GM12874 (cell line): ENCODE measurements at regions not wholly inside any gene's neighbourhood (a gene's known extent, or its start where the extent isn't known, plus 50 kb on each side); places are given as distances from the start of the nearest gene placed in this dataset.

Experiments used
- CTCF ChIP-seq: IDR thresholded peaks from 2 replicates; pipeline ENCODE4 v1.5.1; 2011; ENCODE audit warnings: low read depth, mild to moderate bottlenecking, control low read depth, low read length, moderate library complexity; ENCODE audit not compliant: insufficient read depth

- TF ChIP-seq CTCF: no peak
These were observed 288.1 kb downstream of the GADD45G start for GRCh38 chr9:89892920-89893319.

GRCh38 chr9:89893886-89894285 is 289.1 kb downstream of the GADD45G start:
- TF ChIP-seq CTCF: no peak

- TF ChIP-seq CTCF: no peak
These were observed 292.1 kb downstream of the GADD45G start for GRCh38 chr9:89896806-89897340.

GRCh38 chr9:89899573-89899972 is 294.8 kb downstream of the GADD45G start:
- no peak for TF ChIP-seq CTCF

GRCh38 chr9:89901920-89902319 is 297.1 kb downstream of the GADD45G start:
- no peak for TF ChIP-seq CTCF

- no peak for TF ChIP-seq CTCF
These were observed 297.8 kb downstream of the GADD45G start for GRCh38 chr9:89902450-89903140.

GRCh38 chr9:89903141-89903475 is 298.3 kb downstream of the GADD45G start:
- TF ChIP-seq CTCF: no peak
